Activated CD4-positive, alpha-beta T cell treated with anti-CD3 and anti-CD28 coated beads, Interleukin-2, amount 50 U/mL, for 1 hour (primary cell): ENCODE measurements at regions not wholly inside any gene's neighbourhood (a gene's known extent, or its start where the extent isn't known, plus 50 kb on each side); places are given as distances from the start of the nearest gene placed in this dataset.
"Not testable (repeated sequence)": the region's sequence is repeated elsewhere in the genome, so short reads cannot be mapped to it uniquely, and the experiment has no call there.

Experiments
- DNase-seq: peaks from one replicate; pipeline ENCODE4 v3.0.0-alpha.2; 2020

- DNase-seq: not testable (repeated sequence)
Observed at GRCh38 chr11:45403521-45403920, 117.4 kb upstream of the SYT13 start.

- no peak for DNase-seq
Observed at GRCh38 chr11:45402049-45402630, 116.0 kb upstream of the SYT13 start.

- no peak for DNase-seq
Observed at GRCh38 chr11:45400591-45400990, 114.5 kb upstream of the SYT13 start.

- no peak for DNase-seq
Observed at GRCh38 chr11:45399166-45399565, 113.0 kb upstream of the SYT13 start.

DNA sequence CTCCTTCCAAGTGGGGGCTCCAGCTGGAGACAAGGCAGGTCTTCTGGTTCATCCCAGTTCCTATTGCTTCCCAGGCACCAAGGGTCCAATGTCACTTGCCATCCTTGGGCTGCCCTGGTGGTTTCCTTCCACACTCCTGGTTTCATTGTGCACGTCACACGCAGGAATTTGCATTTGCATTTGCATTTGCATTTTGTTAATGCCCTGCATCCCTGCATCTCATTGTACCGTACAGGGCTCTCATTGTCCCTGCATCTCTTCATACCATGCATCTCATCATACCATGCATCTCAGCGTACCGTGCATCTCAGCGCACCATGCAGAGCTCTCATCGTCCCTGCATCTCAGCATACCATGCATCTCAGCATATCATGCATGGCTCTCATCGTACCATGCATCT is 112.2 kb upstream of the SYT13 start:
- no peak for DNase-seq

DNA sequence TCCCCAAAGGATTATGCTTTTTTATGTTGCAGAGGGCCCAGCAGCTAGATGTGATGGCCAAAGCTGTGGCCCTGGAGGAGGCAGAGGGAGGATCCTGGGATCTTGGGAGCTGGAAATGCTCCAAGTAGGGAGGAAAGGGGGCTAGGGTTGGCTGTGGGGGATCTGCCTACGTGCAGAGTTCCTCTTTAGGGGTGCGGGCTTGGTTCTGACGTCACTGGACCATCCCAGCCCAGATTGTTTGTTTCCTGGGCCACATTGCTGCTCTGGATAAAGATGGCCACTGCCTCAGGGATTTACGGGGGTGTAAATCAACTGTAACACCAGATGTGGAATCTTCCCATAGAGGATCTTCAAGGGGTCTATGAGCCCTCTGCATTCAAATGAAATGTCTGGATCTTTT is 110.3 kb upstream of the SYT13 start:
- no peak for DNase-seq

GRCh38 chr11:45395947-45396346 is 109.8 kb upstream of the SYT13 start:
- DNase-seq: no peak

GRCh38 chr11:45395421-45395820 is 109.3 kb upstream of the SYT13 start:
- no peak for DNase-seq

- DNase-seq: no peak
Observed at GRCh38 chr11:45394294-45395085, 108.3 kb upstream of the SYT13 start.

- no peak for DNase-seq
Observed at GRCh38 chr11:45393826-45394225, 107.7 kb upstream of the SYT13 start.

- DNase-seq: no peak
Observed at GRCh38 chr11:45393334-45393733, 107.2 kb upstream of the SYT13 start.

DNA sequence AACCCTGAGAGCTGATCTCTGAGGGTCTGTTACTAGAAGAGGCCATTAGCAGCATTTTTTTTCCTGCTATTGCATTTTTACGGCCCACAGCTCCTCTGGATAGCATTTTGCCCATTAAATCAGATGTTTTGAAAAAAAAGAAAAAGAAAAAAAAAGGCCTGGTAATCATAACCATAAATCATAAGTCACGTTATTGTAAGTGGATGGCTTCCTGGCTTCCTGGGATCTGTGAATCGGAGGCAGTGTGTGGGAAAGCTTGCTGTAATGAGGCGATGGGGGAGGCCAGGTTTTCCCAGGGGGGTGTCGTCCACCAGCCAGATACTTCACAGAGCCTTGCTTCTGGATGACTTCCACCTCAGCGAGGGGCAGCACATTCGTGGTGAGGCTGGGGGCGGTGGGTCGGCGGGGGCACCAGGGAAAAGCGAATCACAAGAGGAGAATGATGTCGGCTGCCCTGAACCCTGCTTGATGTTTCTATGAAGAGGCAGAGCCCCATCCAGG is 106.5 kb upstream of the SYT13 start:
- DNase-seq: no peak

DNA sequence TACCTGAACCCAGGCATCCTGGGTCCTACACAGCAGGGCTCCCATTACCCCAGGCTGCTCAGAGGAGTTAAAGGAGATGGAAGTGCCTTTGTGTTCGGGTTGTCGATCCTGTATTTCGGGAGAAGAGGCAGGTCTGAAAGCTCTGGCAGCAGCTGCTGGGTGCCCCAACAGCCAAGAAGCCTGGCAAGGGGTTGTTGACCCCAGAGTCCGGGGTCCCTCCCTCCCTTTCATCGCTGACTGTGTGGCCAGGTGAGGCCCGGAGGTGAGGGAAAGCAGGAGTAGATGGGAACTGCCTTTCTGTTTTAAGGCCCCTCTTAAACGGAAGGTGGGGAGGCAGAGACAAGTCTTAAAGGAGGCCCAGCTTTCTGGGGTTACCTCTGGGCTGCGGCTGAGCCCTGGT is 106.0 kb upstream of the SYT13 start:
- DNase-seq: no peak

- no peak for DNase-seq
Observed at GRCh38 chr11:45391168-45391850, 105.2 kb upstream of the SYT13 start.

GRCh38 chr11:45390407-45390806 is 104.3 kb upstream of the SYT13 start:
- DNase-seq: no peak

DNA sequence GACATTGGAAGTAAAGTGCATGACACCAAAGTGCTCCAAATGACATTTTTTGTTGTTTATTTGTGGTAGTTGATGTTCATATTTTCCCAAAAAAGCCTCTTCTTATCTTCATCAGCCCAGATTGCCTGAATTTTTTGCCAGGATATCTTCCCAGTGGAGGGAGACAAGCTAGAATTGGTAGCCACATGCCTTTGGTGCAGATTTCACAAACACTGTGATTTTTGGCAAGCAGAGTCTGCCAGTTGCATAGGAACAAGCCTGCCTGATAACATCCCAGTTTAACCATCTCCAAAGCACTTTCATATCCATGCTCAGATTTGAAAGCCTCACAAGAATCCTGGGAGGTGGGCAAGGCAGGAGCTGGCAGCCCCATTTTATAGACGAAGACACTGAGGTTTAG is 102.3 kb upstream of the SYT13 start:
- DNase-seq: no peak

DNA sequence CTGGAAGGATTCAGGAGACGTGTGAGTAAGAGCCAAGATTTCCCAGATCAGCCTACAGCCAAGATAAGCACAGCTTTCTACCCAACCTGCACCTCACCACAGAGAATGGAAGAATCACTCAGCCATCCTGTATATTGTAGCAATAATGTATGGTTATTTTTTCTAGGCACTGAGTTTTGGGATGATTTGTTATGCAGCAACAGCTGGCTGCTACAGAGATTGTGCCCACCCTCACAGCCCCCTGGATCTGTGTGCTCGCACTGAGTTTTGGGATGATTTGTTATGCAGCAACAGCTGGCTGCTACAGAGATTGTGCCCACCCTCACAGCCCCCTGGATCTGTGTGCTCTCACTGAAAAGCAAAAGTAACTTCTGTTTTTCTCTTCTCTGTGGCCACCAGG is 101.7 kb upstream of the SYT13 start:
- DNase-seq: not testable (repeated sequence)

- DNase-seq: no peak
Observed at GRCh38 chr11:45386972-45387371, 100.8 kb upstream of the SYT13 start.

DNA sequence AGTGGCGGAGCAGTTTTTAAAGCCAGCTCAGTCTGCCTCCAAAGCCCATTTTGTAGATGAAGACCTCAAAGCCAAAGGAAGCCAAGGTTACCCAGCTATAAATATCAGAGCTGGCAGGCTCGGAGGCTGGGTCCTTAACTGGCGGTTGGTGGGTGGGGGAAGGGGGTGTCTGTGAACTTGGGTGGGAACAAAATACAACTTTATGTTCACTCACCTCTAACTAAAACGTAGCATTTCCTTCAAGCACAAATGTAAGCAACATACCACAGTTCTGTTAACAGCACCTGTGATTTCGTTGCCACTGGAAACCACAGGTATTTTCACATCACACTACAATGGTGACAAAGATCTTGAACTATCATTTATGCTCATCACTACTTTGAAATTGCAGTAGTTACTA is 99.7 kb upstream of the SYT13 start:
- peak; percentile 22 for DNase-seq

GRCh38 chr11:45385423-45385822 is 99.3 kb upstream of the SYT13 start:
- DNase-seq: no peak

DNA sequence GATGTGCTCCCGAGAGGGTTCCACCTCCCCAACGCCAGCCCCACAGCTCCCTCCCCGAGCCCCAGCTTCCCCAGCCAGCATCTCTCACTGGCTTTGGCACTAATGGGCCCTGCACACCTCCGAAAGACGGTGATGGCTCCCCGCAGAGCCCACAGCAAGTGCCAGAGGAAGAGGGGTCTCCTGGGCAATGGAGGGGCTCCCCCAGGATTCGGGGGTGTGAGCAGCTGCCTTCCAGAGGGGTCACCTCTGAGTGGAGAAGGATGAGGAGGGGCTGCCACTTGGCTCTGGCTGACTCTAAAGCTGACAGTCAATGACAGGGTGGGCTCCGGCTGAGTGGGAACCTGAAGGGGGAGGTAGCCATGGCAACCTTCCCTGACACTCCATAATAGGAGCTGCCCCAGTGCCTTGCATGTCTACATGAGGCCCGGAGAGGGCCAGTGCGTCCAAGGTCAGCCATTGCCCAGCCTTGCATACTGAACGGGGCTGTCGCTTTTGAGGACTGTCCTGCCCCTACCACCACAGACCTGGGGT is 98.6 kb upstream of the SYT13 start:
- no peak for DNase-seq

- no peak for DNase-seq
Observed at GRCh38 chr11:45384016-45384415, 97.9 kb upstream of the SYT13 start.

- DNase-seq: no peak
Observed at GRCh38 chr11:45383224-45383623, 97.1 kb upstream of the SYT13 start.
